ENCODE measurements at regions not wholly inside any gene's neighbourhood (a gene's known extent, or its start where the extent isn't known, plus 50 kb on each side); places are given as distances from the start of the nearest gene placed in this dataset.

GRCh38 chr2:37569131-37569823 is 102.2 kb downstream of the CDC42EP3 start:
- no peak for TF ChIP-seq CTCF (IDR thresholded peaks at IDR 0.05; ENCODE audit: low read length)
- TF ChIP-seq EZH2 (IDR thresholded peaks at IDR 0.05; ENCODE audit: borderline replicate concordance, low read length): no peak
